ENCODE measurements at regions not wholly inside any gene's neighbourhood (a gene's known extent, or its start where the extent isn't known, plus 50 kb on each side); places are given as distances from the start of the nearest gene placed in this dataset.
"Not testable (repeated sequence)": the region's sequence is repeated elsewhere in the genome, so short reads cannot be mapped to it uniquely, and the experiment has no call there.

DNA sequence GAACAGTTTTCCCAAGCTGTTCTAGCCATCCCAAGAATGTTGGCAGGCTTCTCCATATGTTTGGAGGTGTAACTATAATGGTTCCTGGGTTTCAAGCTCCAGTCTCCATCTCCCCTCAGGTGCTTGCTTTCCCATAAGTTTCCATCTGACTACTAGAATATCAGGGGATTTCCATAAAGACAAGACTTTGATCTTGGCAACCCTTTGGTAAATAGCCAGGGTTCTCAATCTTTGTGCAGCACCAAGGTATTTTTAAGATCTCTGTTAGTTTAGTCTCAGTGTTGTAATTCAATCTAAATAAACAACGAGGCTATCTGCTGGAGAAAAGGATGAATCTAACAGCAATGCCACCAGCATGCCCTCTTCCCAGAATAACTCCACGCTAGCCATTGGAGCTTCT lies 56.7 kb downstream of the PPIAL4G start:
- TF ChIP-seq, protein P1, sequence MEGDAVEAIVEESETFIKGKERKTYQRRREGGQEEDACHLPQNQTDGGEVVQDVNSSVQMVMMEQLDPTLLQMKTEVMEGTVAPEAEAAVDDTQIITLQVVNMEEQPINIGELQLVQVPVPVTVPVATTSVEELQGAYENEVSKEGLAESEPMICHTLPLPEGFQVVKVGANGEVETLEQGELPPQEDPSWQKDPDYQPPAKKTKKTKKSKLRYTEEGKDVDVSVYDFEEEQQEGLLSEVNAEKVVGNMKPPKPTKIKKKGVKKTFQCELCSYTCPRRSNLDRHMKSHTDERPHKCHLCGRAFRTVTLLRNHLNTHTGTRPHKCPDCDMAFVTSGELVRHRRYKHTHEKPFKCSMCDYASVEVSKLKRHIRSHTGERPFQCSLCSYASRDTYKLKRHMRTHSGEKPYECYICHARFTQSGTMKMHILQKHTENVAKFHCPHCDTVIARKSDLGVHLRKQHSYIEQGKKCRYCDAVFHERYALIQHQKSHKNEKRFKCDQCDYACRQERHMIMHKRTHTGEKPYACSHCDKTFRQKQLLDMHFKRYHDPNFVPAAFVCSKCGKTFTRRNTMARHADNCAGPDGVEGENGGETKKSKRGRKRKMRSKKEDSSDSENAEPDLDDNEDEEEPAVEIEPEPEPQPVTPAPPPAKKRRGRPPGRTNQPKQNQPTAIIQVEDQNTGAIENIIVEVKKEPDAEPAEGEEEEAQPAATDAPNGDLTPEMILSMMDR (IDR thresholded peaks at IDR 0.05) = not testable (repeated sequence)
- not testable (repeated sequence) for TF ChIP-seq POLR2AphosphoS5, POLR2A (IDR thresholded peaks at IDR 0.05)

All from transverse colon (tissue), 4 donors.